H4 (cell line): ENCODE measurements at regions not wholly inside any gene's neighbourhood (a gene's known extent, or its start where the extent isn't known, plus 50 kb on each side); places are given as distances from the start of the nearest gene placed in this dataset.
"Not testable (repeated sequence)": the region's sequence is repeated elsewhere in the genome, so short reads cannot be mapped to it uniquely, and the experiment has no call there.

Experiments used
- DNase-seq: peaks from one replicate; pipeline ENCODE4 v3.0.0-alpha.2; 2015; ENCODE audit warnings: low spot score

GRCh38 chr4:123638834-123639233, 242.2 kb downstream of the SPRY1 start:
- DNase-seq = no peak

DNA sequence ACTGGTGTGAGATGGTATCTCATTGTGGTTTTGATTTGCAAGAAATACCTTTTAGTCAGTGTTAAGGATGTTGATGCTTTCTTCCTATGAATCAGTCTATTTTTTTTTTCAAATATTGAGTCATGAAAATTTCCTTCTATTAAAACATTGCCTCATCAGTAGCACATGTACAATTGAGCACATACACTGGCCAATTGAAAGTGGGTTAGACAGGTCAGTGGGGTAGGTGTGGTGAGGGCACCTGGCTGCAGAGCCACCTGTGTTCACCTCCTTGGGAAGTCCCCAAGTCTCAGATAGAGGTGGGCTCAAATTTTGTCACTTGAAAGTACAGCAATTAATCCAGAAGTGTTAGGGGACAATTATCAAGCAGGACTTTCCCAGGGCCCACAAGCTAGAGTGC, 243.7 kb downstream of the SPRY1 start:
- no peak for DNase-seq

DNA sequence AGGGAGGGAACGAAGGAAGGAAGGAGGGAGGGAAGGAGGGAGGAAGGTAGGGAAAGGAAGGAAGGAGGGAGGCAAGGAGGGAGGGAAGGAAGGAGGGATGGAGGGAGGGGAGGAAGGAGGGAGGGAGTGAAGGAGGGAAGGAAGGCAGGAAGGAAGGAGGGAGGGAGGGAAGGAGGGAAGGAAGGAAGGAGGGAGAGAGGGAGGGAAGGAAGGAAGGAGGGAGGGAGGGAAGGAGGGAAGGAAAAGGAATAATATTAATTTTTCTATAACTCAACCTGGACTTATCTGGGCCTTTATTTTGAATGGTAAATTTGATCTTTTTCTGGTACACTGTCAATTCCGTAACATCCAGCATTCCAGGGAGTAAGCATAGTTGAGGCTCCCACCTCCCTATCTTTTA, 244.2 kb downstream of the SPRY1 start:
- no peak for DNase-seq

GRCh38 chr4:123643691-123644090, 247.1 kb downstream of the SPRY1 start:
- no peak for DNase-seq

DNA sequence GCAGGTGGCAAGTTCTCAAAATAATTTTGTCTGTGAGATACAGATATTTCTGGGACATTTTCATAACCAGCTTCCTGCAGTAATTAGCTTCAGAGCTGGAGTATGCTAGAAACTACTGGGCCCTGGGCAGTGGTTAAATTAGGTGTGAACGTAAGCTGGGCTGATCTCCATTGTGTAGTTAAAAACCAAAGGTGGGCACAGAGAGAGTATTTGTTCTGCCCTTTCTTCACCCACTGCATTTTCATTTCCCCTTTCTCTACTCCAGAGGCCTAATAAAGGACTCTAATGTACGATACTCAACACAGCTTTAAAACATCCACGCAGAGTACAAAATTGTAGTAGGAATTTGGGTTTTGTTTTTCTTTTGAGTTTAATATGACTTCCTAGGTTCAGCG, 252.7 kb downstream of the SPRY1 start:
- no peak for DNase-seq

DNA sequence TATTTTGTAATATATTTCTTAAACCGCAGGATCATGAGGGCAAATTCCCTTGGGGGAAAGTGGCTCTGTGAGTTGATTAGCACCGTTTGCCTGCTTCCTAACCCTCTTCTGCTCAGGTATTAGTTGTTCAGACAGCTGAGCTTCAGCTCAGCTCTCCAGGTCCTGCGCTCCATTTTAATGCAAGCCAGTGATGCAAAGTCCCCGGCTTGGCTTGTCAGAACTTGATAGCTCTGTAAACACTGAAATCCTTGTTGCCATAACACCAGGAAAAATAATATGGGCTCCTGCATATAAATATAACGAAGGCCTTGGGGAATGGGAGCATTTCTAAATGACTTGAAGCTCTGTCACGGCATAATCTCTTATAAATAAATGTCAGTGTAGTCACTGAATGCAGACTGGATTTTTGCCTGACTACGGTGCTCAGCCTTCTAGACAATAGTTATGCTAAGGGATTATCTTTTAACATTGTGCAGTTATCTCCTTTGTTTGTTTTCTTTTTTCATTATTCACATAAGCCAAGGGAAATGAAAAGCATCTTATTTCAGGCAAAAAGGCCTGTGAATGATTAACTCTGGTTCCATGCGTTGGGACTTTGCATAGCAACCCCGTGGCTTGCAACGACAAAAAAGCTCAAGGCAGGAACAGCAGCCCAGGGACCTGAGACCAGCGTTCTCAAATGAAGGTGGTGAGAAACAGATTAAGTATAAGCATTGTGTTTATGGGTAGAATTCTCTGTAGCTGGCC, 253.2 kb downstream of the SPRY1 start:
- peak; percentile 64 for DNase-seq

- no peak for DNase-seq
Observed at GRCh38 chr4:123651066-123651465, 254.5 kb downstream of the SPRY1 start.

- no peak for DNase-seq
Observed at GRCh38 chr4:123651536-123652180, 255.1 kb downstream of the SPRY1 start.

- no peak for DNase-seq
Observed at GRCh38 chr4:123652476-123652875, 255.9 kb downstream of the SPRY1 start.

DNA sequence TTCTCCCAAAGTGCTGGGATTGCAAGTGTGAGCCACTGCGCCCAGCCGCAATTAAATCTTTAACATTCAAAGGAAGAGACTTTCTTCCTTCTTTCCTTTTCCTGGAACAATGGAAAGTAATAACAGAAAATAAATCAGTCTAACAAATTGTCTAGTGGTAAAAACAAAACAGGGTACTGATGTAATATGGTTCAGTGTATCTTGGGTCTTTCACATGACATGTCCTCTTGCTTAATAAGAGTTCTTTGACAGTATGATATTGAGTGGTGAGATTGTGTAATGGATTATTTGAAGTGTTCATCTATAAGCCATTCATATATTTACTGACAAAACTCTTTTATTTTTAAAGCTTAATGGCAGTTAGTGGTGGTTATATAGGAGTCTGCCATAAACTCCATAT, 256.6 kb downstream of the SPRY1 start:
- no peak for DNase-seq

GRCh38 chr4:123656746-123657294, 260.2 kb downstream of the SPRY1 start:
- not testable (repeated sequence) for DNase-seq

GRCh38 chr4:123657606-123658005, 261.0 kb downstream of the SPRY1 start:
- DNase-seq = not testable (repeated sequence)

DNA sequence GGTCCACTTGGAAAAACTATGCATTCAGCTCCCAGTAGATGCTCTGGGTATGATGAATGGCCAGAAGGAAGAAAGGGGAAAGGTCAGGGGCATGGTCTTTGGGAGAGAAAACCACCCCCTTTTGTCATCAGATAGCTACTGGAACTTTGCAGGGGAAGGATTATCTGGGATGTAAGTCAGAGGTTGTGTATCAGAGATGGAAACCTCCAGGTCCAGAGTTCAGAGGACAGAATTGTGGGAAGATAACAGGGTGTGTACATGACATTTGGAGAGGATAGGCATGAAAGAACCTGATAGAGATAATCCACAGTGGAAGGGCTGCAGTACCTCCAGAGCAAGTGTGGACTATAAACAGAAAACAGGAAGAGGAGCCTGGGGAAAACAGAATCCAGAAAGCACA, 262.7 kb downstream of the SPRY1 start:
- no peak for DNase-seq

GRCh38 chr4:123659730-123660129, 263.1 kb downstream of the SPRY1 start:
- DNase-seq = no peak

GRCh38 chr4:123661080-123661737, 264.6 kb downstream of the SPRY1 start:
- no peak for DNase-seq

DNA sequence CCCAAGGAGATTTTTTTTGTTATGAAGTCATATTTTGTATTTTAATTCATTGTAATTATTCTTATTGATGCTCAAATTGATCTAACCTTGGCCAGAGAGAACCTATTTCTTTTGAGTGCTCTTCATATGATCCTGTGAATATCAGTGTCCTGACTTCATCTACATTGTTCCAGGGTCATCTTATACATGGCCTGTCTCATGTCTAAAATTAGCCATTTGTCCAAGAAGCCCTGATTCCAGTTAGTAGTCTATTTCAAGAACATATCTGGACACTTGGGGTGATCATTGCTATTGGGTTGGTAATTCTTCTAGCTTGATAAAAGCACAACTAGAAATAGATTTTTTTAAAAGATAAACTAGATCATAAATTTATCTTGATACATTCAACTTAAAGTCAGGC, 266.2 kb downstream of the SPRY1 start:
- DNase-seq = no peak

GRCh38 chr4:123666486-123666885, 269.9 kb downstream of the SPRY1 start:
- DNase-seq = no peak

- DNase-seq = no peak
Observed at GRCh38 chr4:123667496-123667895, 270.9 kb downstream of the SPRY1 start.

GRCh38 chr4:123667991-123668390, 271.4 kb downstream of the SPRY1 start:
- DNase-seq = no peak

GRCh38 chr4:123671636-123672404, 275.2 kb downstream of the SPRY1 start:
- no peak for DNase-seq

DNA sequence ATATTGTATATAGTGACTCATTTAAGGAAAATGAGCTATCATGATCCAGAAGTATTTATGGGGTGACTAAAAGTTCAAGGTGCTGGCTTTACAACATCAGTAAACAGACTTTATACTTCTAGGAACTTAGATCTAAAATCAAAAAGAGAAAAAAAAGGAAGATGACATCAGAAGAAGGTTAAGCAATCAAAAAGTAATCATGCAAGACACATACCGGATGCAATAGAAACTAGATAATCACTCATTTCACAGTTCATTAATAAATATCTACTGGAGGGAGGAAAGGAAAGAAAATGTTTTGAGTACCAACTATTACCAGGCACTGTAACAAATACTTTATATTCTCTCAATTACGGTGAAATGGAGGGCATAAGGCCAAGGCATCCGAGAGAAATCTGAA, 276.4 kb downstream of the SPRY1 start:
- no peak for DNase-seq

DNA sequence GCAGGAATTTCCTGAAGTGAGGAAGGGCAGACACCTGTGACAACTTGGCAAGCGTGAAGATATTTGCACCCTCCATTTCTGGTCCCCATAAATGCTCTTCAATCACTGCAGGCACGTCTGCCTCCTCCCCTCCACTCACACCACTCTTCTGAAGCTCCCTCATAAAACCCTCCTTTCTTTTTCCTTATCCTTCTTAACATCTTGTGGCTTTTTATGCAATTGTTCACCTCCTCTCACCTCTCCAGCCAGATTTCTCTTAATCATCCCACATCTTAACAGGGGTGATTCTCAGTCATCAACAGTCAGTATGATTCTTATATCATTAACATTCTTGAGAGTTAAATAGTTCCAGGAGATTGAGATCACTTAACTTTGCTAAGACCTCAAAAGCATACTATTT, 277.4 kb downstream of the SPRY1 start:
- DNase-seq = no peak
